ENCODE measurements at regions not wholly inside any gene's neighbourhood (a gene's known extent, or its start where the extent isn't known, plus 50 kb on each side); places are given as distances from the start of the nearest gene placed in this dataset.
"Not testable (repeated sequence)": the region's sequence is repeated elsewhere in the genome, so short reads cannot be mapped to it uniquely, and the experiment has no call there.

- DNase-seq, result no peak
Observed at GRCh38 chr3:65170390-65171042, 482.7 kb upstream of the ADAMTS9 start.

GRCh38 chr3:65169961-65170360 lies 482.2 kb upstream of the ADAMTS9 start:
- no peak for DNase-seq

- DNase-seq, result no peak
Observed at GRCh38 chr3:65168547-65168946, 480.7 kb upstream of the ADAMTS9 start.

- DNase-seq, result no peak
Observed at GRCh38 chr3:65166531-65166930, 478.7 kb upstream of the ADAMTS9 start.

GRCh38 chr3:65158023-65158422 lies 470.2 kb upstream of the ADAMTS9 start:
- DNase-seq, result no peak

- DNase-seq, result no peak
Observed at GRCh38 chr3:65153850-65154512, 466.2 kb upstream of the ADAMTS9 start.

- no peak for DNase-seq
Observed at GRCh38 chr3:65151666-65152065, 463.9 kb upstream of the ADAMTS9 start.

GRCh38 chr3:65149877-65150276 lies 462.1 kb upstream of the ADAMTS9 start:
- DNase-seq, result no peak

GRCh38 chr3:65148687-65149086 lies 460.9 kb upstream of the ADAMTS9 start:
- no peak for DNase-seq

GRCh38 chr3:65146179-65146578 lies 458.4 kb upstream of the ADAMTS9 start:
- no peak for DNase-seq

- DNase-seq, result no peak
Observed at GRCh38 chr3:65145680-65146079, 457.9 kb upstream of the ADAMTS9 start.

- DNase-seq, result no peak
Observed at GRCh38 chr3:65144791-65145351, 457.1 kb upstream of the ADAMTS9 start.

- DNase-seq, result no peak
Observed at GRCh38 chr3:65142456-65142855, 454.7 kb upstream of the ADAMTS9 start.

- DNase-seq, result no peak
Observed at GRCh38 chr3:65138556-65138955, 450.8 kb upstream of the ADAMTS9 start.

GRCh38 chr3:65133752-65134151 lies 446.0 kb upstream of the ADAMTS9 start:
- DNase-seq, result not testable (repeated sequence)

- no peak for DNase-seq
Observed at GRCh38 chr3:65130782-65131181, 443.0 kb upstream of the ADAMTS9 start.

- no peak for DNase-seq
Observed at GRCh38 chr3:65128346-65128745, 440.5 kb upstream of the ADAMTS9 start.

GRCh38 chr3:65126527-65127410 lies 439.0 kb upstream of the ADAMTS9 start:
- no peak for DNase-seq

- DNase-seq, result not testable (repeated sequence)
Observed at GRCh38 chr3:65120156-65120555, 432.4 kb upstream of the ADAMTS9 start.

GRCh38 chr3:65118912-65119499 lies 431.2 kb upstream of the ADAMTS9 start:
- no peak for DNase-seq

GRCh38 chr3:65114041-65114440 lies 426.2 kb upstream of the ADAMTS9 start:
- DNase-seq, result no peak

GRCh38 chr3:65112751-65113300 lies 425.0 kb upstream of the ADAMTS9 start:
- DNase-seq, result no peak

GRCh38 chr3:65110661-65111060 lies 422.9 kb upstream of the ADAMTS9 start:
- DNase-seq, result no peak

All from SHP77 treated with DMSO at 0.1 percent for 48 hours (cell line).